ENCODE measurements at regions not wholly inside any gene's neighbourhood (a gene's known extent, or its start where the extent isn't known, plus 50 kb on each side); places are given as distances from the start of the nearest gene placed in this dataset.

GRCh38 chr5:105503950-105504349 is 1941.4 kb upstream of the NUDT12 start:
- TF ChIP-seq, protein P1, sequence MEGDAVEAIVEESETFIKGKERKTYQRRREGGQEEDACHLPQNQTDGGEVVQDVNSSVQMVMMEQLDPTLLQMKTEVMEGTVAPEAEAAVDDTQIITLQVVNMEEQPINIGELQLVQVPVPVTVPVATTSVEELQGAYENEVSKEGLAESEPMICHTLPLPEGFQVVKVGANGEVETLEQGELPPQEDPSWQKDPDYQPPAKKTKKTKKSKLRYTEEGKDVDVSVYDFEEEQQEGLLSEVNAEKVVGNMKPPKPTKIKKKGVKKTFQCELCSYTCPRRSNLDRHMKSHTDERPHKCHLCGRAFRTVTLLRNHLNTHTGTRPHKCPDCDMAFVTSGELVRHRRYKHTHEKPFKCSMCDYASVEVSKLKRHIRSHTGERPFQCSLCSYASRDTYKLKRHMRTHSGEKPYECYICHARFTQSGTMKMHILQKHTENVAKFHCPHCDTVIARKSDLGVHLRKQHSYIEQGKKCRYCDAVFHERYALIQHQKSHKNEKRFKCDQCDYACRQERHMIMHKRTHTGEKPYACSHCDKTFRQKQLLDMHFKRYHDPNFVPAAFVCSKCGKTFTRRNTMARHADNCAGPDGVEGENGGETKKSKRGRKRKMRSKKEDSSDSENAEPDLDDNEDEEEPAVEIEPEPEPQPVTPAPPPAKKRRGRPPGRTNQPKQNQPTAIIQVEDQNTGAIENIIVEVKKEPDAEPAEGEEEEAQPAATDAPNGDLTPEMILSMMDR (IDR thresholded peaks at IDR 0.05; ENCODE audit: insufficient read depth, low read depth, low read length) = no peak
- no peak for TF ChIP-seq EZH2 (IDR thresholded peaks at IDR 0.05; ENCODE audit: insufficient read depth, low read length)

All from astrocyte (in vitro differentiated cells and primary cell).